Mesendoderm (in vitro differentiated cells): ENCODE measurements at regions not wholly inside any gene's neighbourhood (a gene's known extent, or its start where the extent isn't known, plus 50 kb on each side); places are given as distances from the start of the nearest gene placed in this dataset.
A peak's percentile ranks its signal among the peaks of the same experiment; 100 is the strongest.
"Not testable (repeated sequence)": the region's sequence is repeated elsewhere in the genome, so short reads cannot be mapped to it uniquely, and the experiment has no call there.

ENCODE experiments used
- DNase-seq: peaks from one replicate; pipeline ENCODE4 v3.0.0; 2013
- H2AK5ac ChIP-seq: 2 replicates; pipeline ENCODE4 v1.6.1; 2013; ENCODE audit warnings: low read length, inconsistent platforms
- H2BK120ac ChIP-seq: 2 replicates; pipeline ENCODE4 v1.6.1; 2013; ENCODE audit warnings: low read depth, mild to moderate bottlenecking, low read length, moderate library complexity, mixed read lengths
- H2BK15ac ChIP-seq: replicated peaks from 2 replicates; pipeline ENCODE4 v1.6.1; 2013; ENCODE audit warnings: low read depth, mild to moderate bottlenecking, moderate library complexity
- H2BK5ac ChIP-seq: 2 replicates; pipeline ENCODE4 v1.6.1; 2013; ENCODE audit warnings: low read length, inconsistent platforms
- H3K18ac ChIP-seq: 2 replicates; pipeline ENCODE4 v1.6.1; 2013; ENCODE audit warnings: mild to moderate bottlenecking, low read length, mixed read lengths
- H3K23ac ChIP-seq: one replicate; pipeline ENCODE4 v1.6.1; 2013; ENCODE audit warnings: low read length
- H3K27ac ChIP-seq: 2 replicates; pipeline ENCODE4 v1.5.1; 2013; ENCODE audit warnings: low read depth, mild to moderate bottlenecking, inconsistent platforms, low read length, moderate library complexity
- H3K27me3 ChIP-seq: 2 replicates; pipeline ENCODE4 v1.6.1; 2013; ENCODE audit warnings: low read length, control low read depth, mild to moderate bottlenecking, inconsistent platforms; ENCODE audit not compliant: insufficient read depth, poor library complexity
- H3K36me3 ChIP-seq: 2 replicates; pipeline ENCODE4 v1.6.1; 2013; ENCODE audit warnings: low read length, inconsistent platforms; ENCODE audit not compliant: control insufficient read depth, insufficient read depth
- H3K4ac ChIP-seq: one replicate; pipeline ENCODE4 v1.6.1; 2013; ENCODE audit warnings: low read depth, mild to moderate bottlenecking, low read length, moderate library complexity
- H3K4me1 ChIP-seq: 2 replicates; pipeline ENCODE4 v1.6.1; 2013; ENCODE audit warnings: low read depth, low read length, inconsistent platforms; ENCODE audit not compliant: control insufficient read depth
- H3K4me2 ChIP-seq: 2 replicates; pipeline ENCODE4 v1.6.1; 2013; ENCODE audit warnings: low read length
- H3K4me3 ChIP-seq: 2 replicates; pipeline ENCODE4 v1.5.1; 2013; ENCODE audit warnings: mild to moderate bottlenecking, low read length
- H3K56ac ChIP-seq: one replicate; pipeline ENCODE4 v1.6.1; 2013; ENCODE audit warnings: low read length
- H3K79me1 ChIP-seq: 2 replicates; pipeline ENCODE4 v1.6.1; 2013; ENCODE audit warnings: low read length, inconsistent platforms
- H3K79me2 ChIP-seq: 2 replicates; pipeline ENCODE4 v1.6.1; 2013; ENCODE audit warnings: mild to moderate bottlenecking, low read length; ENCODE audit not compliant: control insufficient read depth, insufficient read depth
- H3K9ac ChIP-seq: 2 replicates; pipeline ENCODE4 v1.6.1; 2013; ENCODE audit warnings: low read length, inconsistent platforms
- H4K5ac ChIP-seq: one replicate; pipeline ENCODE4 v1.6.1; 2013; ENCODE audit warnings: low read length
- H4K8ac ChIP-seq: one replicate; pipeline ENCODE4 v1.6.1; 2013; ENCODE audit warnings: low read depth, mild to moderate bottlenecking, control low read depth, low read length, moderate library complexity
- WGBS: extraction: QIAGEN DNeasy Blood & Tissue Kit; methylation state at CpG from one replicate; pipeline ENCODE4 v1.1.7; 2013; ENCODE audit warnings: low lambda C conversion rate, missing lambda C conversion rate; ENCODE audit not compliant: insufficient coverage; ENCODE audit errors: extremely low coverage; 5-methylcytosine and 5-hydroxymethylcytosine counted together

GRCh38 chr12:47366157-47366556, 286.4 kb upstream of the AMIGO2 start:
- Histone ChIP-seq H2BK15ac (no peak overlapping the region), H3K79me2 (no peaks in the 10 kb centered on the region), H4K5ac (no peak overlapping the region), H3K27ac (no peak overlapping the region), H3K18ac (no peak overlapping the region), H3K4me1 (peaks cover 4% of the 10 kb centered on the region), H3K9ac (no peak overlapping the region), H3K23ac (no peak overlapping the region), H3K4me2 (no peak overlapping the region), H3K79me1 (no peaks in the 10 kb centered on the region), H3K4me3 (no peak overlapping the region), H3K56ac (no peak overlapping the region), H3K4ac (no peak overlapping the region), H4K8ac (no peak overlapping the region), H3K27me3 (no peaks in the 10 kb centered on the region), H3K36me3 (no peaks in the 10 kb centered on the region), H2AK5ac (no peak overlapping the region), H2BK5ac (no peak overlapping the region), H2BK120ac (no peak overlapping the region)
- WGBS, result no CpG with 5 or more reads among the region's 2 CpGs
- no peak for DNase-seq

DNA sequence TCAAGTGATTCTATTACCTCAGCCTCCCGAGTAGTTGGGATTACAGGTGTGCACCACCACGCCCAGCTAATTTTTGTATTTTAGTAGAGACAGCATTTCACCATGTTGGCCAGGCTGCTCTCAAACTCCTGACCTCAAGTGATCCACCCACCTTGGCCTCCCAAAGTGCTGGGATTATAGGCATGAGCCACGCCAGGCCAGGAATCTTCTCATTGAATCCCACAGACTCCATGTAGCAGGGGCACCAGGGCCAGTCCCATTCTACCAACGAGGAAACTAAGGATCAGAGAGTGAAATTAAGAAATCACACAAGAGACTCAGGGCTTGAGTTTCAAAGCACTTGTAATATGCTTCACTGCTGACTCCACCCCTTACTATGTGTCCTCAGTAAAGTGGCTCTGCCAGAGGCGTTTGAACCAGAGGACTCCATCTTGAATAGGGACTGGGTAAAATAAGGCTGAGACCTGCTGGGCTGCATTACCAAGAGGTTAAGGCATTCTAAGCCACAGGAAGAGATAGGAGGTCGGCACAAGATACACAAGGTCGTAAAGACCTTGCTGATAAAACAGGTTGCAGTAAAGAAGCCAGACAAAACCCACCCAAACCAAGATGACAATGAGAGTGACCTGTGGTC, 285.8 kb upstream of the AMIGO2 start:
- not testable (repeated sequence) for H2BK120ac ChIP-seq, H4K5ac ChIP-seq, H3K9ac ChIP-seq, H3K4me1 ChIP-seq, H2AK5ac ChIP-seq, H3K56ac ChIP-seq, H3K36me3 ChIP-seq, H3K4me3 ChIP-seq, H3K4ac ChIP-seq, H3K4me2 ChIP-seq, H3K27me3 ChIP-seq, H3K27ac ChIP-seq, H2BK15ac ChIP-seq, H3K79me2 ChIP-seq, H4K8ac ChIP-seq, H3K79me1 ChIP-seq, DNase-seq, H3K23ac ChIP-seq, H2BK5ac ChIP-seq
- peak overlapping the region; percentile 55 for H3K18ac ChIP-seq
- no CpG with 5 or more reads among the region's 7 CpGs for WGBS

- H3K79me2 ChIP-seq, result no peaks in the 10 kb centered on the region
- H3K79me1 ChIP-seq, result no peaks in the 10 kb centered on the region
- H3K4me2 ChIP-seq, result no peak overlapping the region
- no peak overlapping the region for H2BK120ac ChIP-seq
- no peak overlapping the region for H2BK15ac ChIP-seq
- H3K36me3 ChIP-seq, result no peaks in the 10 kb centered on the region
- WGBS, result no CpG with 5 or more reads among the region's 2 CpGs
- H3K27me3 ChIP-seq, result no peaks in the 10 kb centered on the region
- no peak overlapping the region for H2BK5ac ChIP-seq
- no peak overlapping the region for H4K5ac ChIP-seq
- no peak overlapping the region for H3K18ac ChIP-seq
- H3K4ac ChIP-seq, result no peak overlapping the region
- no peak overlapping the region for H3K4me3 ChIP-seq
- H2AK5ac ChIP-seq, result no peak overlapping the region
- H3K4me1 ChIP-seq, result peaks cover 7% of the 10 kb centered on the region
- H3K23ac ChIP-seq, result no peak overlapping the region
- H3K56ac ChIP-seq, result no peak overlapping the region
- no peak for DNase-seq
- no peak overlapping the region for H3K9ac ChIP-seq
- H3K27ac ChIP-seq, result no peak overlapping the region
- H4K8ac ChIP-seq, result no peak overlapping the region
Measured at GRCh38 chr12:47364261-47364660, 284.5 kb upstream of the AMIGO2 start.

DNA sequence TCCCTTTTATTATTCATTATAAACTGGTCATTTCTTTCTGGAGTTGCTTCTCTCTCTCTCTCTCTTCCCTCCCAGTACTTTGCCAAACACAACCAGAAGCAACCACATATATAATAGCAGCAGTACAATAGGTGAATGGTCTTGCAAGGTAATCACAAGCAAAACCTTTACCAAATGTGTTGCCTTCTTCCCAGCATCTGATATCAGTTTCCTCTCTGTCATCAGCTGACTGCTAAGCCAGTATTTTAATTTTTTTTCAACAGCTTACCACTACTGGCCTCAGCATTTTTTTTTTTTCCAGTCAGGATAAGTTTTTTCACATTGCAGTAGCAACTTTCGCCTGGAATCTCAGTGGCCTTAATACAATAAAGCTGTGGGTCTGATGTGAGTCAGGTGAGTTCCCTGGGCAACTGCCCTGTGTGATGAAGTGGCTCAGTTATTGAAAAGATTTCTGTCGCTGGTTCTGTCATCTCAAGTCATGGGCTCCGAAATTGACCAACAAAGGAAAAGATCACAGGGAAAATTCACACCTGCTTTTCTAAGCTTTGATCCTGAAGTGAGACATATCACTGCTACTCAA, 282.5 kb upstream of the AMIGO2 start:
- Histone ChIP-seq H2BK5ac (no peak overlapping the region), H3K36me3 (no peaks in the 10 kb centered on the region), H3K79me1 (no peaks in the 10 kb centered on the region), H3K27me3 (no peaks in the 10 kb centered on the region), H2AK5ac (no peak overlapping the region), H2BK15ac (no peak overlapping the region), H2BK120ac (no peak overlapping the region), H3K23ac (peak overlapping the region; percentile 45), H3K9ac (no peak overlapping the region), H3K27ac (no peak overlapping the region), H3K18ac (no peak overlapping the region), H3K56ac (peak overlapping the region; percentile 43), H4K5ac (no peak overlapping the region), H3K4ac (no peak overlapping the region), H3K4me3 (no peak overlapping the region), H4K8ac (no peak overlapping the region), H3K4me2 (no peak overlapping the region), H3K4me1 (peaks cover 7% of the 10 kb centered on the region), H3K79me2 (no peaks in the 10 kb centered on the region)
- DNase-seq, result no peak
- no CpG with 5 or more reads among the region's 3 CpGs for WGBS

DNA sequence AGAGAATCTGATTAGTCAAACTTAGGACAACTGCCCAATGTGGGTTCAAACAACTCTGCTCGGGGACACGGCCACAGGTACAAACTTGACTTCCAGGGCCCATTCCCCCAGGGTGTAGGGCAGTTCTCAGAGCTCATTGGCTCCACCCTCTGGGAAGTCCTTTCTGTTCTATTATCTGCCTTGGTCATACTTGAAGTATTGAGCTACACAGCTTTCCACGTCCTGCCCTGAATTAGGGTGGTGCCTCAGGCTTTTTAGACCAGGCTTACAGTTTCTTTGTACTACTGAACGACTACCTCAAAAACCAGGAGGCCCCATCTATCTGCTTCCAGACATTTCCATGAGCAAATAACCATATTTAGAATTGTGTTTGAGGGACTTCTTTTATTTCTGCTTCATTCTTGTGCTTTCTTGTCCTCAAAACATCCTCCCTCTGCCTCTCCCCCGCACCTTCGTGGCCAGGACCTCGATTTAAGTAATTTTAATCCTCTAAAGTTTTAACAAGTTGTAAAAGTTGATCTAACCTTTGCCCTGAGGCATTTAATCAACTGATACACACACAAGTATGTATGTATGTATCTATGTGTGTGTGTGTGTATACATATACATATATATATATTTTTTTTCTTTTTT, 281.7 kb upstream of the AMIGO2 start:
- H3K4me2 ChIP-seq, result no peak overlapping the region
- no peaks in the 10 kb centered on the region for H3K36me3 ChIP-seq
- H3K9ac ChIP-seq, result no peak overlapping the region
- peaks cover 7% of the 10 kb centered on the region for H3K4me1 ChIP-seq
- peak overlapping the region; percentile 75 for H2BK5ac ChIP-seq
- no peak overlapping the region for H3K23ac ChIP-seq
- H3K4me3 ChIP-seq, result no peak overlapping the region
- H3K79me1 ChIP-seq, result no peaks in the 10 kb centered on the region
- DNase-seq, result peak; percentile 66
- no peak overlapping the region for H3K4ac ChIP-seq
- H4K5ac ChIP-seq, result no peak overlapping the region
- peak overlapping the region; percentile 89 for H3K18ac ChIP-seq
- H4K8ac ChIP-seq, result no peak overlapping the region
- no peaks in the 10 kb centered on the region for H3K27me3 ChIP-seq
- no peak overlapping the region for H2BK15ac ChIP-seq
- peak overlapping the region; percentile 17 for H2BK120ac ChIP-seq
- no CpG with 5 or more reads among the region's 7 CpGs for WGBS
- no peak overlapping the region for H2AK5ac ChIP-seq
- H3K56ac ChIP-seq, result peak overlapping the region; percentile 66
- no peaks in the 10 kb centered on the region for H3K79me2 ChIP-seq
- peak overlapping the region; percentile 5 for H3K27ac ChIP-seq
